ENCODE measurements at regions not wholly inside any gene's neighbourhood (a gene's known extent, or its start where the extent isn't known, plus 50 kb on each side); places are given as distances from the start of the nearest gene placed in this dataset.

DNA sequence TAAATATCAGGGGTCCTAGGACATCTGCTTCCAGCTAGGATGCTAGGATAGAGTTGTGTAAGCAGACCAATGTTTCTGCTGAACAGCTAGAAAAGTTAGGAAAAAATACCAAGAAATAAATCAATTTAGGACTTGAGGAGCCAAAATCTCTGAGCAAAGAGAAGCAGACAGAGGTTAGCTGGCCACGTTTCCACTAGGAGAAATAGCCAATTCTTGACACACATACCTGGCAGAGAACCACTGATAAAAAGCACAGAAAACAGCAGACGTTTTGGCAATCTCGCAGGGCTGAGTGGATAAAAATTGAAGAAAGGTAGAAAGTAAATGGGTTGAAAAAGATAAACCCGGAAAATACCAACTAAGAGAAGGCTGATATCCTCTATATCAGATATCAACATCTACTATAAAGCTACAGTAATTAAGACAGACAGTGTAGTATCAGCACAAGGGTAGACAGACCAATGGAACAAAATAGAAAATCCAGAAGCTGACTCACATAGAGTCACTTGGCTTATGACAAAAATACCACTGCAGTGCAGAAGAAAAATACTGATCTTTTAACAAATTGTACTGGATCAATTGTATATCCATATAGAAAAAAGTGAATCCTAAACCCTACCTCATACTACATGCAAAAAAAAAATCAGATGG is 306.1 kb upstream of the KLHL29 start:
- DNase-seq, result no peak

DNA sequence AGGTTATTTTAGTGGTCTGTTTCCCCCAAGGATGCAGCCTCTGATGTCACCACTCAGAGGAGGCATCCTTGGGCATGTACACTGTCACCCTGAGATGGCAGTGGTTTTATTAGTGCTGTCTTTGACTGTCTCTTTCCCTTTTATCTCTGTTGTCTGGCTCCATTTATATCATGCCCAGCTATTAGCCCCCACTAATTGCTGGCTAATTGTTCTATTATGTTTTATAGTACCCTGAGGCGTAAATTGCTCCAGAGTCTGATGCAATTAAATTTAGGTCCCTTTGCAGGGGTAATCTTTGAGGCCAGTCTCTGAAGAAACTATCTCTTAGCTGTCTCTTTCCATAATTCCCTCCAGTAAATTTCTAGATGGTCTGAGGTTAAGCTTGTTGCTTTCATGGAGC is 301.0 kb upstream of the KLHL29 start:
- no peak for DNase-seq

DNA sequence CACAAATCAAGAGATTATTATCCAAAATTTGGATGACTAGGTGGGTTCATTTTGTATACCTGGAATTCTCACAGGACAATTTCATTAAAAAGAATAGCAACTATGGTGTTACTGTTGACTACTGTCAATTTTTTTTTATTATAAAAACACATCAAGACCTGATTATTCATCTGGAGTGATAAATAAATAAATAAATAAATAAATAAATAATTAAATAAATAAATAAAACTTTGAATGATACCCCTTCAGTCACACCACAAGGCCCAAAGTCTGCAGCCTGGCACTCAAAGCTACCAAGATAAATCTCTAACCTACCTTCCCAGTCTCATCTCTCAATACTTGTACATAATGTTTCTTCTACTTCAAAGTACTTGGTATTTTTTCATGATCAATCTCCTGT is 294.0 kb upstream of the KLHL29 start:
- no peak for DNase-seq

DNA sequence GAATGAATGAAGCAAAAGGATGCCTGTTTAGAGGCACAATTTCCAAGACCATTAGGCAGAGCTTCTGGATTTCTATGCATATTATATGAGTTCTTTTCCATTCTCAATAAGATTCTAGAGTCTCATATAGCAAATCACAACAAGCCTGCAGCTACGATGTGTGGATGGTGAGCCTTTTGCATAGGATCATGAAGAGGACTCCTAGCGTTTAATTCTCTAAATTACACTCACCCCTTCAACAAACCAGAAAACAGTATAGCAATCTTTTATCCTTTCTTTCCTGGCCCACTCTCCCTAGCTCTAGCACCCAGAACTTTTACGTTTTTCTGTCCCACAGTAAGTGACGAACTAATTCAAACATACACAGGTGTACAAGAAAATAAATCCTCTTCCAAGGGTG is 293.1 kb upstream of the KLHL29 start:
- DNase-seq, result no peak

DNA sequence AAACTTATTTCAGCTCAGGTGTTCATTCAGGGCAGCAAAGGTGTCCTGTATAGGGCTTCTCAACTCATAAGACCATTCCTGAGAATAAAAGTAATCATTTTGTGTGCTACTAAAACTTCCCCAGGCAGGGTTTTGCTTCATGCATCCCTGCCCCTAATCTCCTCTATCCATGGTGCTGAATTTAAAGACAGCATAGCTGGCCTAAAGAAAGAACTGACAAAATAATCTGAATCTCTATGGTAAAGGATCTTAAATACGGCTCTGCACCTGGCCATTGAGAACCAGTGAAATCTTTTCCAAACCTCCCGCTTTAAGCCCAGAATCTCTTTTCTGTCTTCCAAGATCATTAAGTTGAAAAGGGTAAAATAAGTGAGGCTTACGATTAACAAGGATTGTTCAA is 292.1 kb upstream of the KLHL29 start:
- no peak for DNase-seq

DNA sequence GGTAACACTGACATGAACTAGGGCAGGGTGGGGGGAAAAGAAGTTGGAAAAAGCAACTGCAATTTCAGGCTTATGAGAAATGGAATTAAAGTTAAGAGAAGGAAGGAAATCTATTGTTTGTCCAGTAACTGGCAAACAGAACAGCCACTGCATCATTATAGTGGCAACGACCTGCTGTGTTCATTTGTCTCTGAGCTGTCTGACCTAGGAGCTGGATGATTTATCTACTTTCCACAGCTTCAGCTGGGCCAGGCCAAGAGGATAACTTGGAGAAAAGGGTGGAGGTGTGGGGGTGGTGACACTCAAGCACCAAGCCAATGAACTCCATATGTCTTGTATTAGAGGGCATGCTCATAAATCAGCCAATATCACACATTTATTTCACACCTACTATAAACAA is 291.5 kb upstream of the KLHL29 start:
- no peak for DNase-seq

DNA sequence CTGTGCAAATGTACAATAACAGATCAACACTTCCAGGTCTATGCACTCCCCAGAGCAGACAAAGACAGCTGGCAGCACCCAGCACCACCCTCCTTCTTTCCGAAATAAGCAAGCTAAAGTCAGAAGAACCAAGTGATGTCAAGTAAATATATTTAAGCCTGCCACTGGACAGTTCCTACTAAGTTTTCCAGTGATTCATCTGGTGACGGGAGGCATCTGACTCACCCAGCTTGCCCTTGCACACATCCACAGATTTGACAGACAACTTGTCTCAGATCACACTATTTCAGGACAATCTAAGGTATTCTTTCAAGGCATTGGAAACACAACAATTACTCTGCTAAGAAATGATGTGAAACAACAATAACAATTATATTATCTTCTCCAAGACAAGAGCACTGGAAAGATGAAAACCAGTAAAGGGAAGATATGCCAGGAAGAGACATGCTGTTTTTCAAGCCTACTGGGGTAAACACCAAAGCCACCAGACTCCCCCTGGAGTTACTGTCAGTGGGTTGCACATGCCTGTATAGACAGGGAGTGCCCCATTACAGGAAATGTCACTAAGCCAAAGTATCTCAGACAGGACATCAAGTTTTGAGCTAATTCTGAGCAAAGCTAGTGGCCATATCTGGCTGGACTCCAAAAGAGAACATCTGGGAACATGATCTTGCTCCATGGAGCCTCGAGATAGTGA is 287.9 kb upstream of the KLHL29 start:
- no peak for DNase-seq

DNA sequence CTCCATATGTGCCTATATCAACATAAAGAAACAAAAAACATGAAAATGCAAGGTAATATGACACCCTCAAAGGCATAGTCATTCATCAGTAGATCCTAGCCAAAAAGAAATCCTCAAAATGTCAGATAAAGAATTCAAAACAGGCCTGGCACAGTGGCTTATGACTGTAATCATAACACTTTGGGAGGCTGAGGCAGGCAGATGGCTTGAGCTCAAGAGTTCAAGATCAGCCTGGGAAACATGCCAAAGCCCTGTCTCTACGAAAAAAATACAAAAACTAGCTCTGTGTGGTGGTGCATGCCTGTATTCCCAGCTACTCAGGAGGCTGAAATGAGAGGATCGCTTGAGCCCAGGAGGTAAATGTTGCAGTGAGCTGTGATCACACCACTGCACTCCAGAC is 284.6 kb upstream of the KLHL29 start:
- DNase-seq, result peak; percentile 57

DNA sequence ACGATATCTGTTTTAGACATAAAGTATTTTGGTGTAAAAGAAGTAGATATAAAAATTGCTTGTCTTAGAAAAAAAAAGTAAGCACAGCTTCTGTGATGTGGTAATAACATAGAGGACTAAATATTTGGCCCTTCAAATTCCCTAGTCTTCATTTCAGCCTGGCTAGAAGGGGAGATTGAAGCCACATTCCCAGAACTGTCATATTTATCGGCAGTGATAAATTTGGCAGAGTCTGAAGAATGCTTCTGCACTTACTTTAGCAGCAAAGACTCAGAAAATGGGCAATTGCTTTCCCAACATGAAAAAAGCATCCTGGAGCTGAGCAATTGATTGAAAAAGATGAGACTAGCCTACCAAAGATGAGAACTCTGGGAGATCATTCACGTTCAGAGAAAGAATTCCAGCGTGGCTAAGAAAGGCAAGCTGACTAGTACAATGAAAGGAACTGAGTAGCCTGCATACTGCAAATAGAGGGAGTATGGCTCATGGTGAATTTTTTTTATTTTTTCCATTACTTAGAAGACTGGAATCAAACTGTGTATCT is 278.7 kb upstream of the KLHL29 start:
- DNase-seq, result no peak

DNA sequence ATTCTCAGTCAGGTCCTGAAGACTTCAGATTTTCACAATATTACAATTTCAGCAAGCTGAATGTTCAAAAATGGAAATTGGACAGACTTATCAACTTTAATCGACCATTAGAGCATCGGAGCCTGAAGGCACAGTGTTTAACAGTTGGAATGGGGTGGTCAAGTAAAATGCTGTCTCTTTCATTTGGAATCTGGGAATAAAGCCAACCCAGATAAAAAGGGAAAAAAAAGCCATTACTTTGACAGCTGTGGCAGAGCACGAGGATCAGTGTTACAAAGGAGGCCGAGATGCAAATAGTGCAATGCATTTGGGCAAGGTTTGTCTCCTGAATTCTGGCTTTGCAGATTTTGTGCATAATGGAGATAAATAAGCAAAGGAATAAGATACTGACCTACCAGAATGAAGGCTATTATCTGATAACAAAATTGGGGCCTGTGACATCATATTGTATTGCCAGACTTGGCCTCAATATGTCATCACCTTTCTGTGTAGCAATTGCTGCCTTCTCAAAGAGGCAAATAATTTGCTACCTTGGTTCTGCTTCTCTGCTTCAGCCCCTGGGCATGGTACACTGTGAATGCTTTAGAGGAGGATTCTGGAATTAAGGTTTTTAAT is 277.5 kb upstream of the KLHL29 start:
- no peak for DNase-seq

DNA sequence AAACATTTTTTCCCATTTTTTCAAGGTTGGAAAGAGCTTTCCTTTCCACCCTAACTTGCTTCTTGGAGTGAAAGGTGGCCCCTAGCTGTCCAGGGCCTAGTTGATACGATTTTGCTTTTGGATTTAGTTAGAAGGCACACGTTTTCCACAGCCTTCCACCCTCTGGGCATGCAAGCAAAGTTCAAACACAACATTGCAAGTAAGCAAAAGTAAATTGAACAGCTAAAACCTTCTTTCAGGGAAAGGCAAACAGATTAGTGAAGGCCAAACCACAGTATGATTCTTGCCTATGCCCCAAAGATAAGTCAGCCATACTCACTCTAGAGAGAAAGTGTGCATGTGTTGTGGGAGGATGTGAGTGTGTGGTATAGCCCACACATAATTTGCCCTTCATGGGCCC is 273.7 kb upstream of the KLHL29 start:
- DNase-seq, result no peak

DNA sequence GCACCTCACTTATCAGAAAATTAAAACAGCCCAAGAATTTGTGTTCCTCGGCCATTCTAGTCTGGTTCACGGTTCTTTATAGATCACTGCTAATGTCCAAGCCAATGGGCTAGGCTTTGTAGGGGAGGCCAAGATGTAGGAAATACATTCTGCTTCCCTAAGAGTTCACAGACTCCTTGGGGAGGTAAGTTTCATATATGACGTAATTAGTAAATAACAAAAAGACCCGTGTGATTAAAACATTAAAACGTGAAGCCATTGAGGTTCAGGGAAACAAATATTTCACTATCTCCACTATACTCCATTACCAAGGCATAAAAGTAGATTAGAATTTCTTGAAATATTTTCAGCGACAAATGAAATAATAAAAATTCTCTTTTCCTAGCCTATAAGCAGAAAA is 272.5 kb upstream of the KLHL29 start:
- DNase-seq, result no peak

DNA sequence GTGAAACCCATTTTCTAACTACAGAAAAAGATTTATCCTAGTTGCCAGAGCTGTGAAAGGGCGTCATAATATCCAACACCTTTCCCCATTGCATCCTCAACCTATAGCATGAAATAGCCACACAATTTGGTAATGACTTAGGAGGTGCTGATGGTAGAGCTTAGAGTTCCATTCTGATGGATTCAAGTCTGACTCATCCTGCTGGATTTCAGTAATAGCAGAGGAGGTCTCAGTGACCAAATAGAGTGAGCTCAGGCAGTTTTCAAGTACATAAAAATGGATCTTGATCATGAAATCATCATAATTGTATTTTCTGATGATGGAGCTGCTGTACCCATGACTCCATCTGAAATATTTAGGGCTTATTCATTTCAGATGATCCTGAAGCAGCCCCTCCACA is 270.7 kb upstream of the KLHL29 start:
- no peak for DNase-seq

DNA sequence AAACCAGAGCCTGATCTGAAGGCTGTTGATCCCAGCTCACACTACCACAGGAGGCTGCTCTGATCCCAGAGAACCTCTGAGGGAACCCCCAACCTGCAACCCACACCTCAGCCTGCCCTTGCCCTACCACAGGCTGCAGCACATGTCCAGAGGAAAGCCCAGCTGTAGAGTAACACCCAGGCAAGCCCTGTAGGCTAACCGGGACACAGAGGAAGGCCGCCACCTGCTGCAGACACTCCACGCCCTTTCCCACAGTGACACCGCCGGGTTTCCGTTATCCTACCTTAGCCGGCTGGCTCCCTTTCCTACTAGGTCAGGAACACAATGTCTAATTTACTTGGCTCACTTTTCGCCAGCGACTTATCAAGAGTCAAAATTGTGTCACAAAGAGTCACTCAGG is 266.7 kb upstream of the KLHL29 start:
- no peak for DNase-seq

DNA sequence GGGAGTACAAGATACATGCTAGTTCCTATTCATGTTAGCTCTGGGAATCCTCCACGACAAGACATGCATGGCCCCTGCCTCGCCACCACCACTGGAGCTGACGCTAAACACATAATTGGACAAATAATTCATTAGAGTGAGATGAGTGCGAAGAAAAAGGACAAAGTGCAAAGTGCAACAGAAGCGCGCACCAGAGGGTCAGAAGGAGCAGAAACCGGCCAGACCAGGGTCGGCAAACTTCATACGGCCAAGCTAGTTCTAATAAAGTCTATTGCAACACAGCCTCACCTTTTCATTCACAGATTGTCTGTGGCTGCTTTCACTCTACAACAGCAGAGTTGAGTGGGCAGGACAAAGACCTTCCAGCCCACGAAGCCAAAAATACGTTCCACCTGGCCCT is 266.1 kb upstream of the KLHL29 start:
- DNase-seq, result no peak

DNA sequence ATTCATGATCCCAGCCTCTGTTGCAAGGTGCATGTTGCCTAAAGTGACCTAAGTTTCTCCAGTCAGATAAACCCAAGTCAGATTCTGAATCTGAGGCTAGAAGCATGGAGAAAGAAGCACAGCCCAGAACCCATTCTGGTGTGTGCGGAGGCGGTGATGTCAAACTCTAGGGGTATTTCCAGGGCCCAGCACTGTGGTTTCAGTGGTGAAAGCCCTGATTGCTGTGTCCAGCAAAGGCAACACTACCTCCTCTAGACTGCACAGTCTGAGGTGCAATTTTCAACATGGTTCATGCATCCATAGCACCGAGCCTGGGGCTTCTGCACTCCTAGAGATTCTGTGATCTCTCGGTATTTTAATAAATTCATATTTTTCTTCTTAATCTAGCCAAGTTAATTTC is 264.8 kb upstream of the KLHL29 start:
- DNase-seq, result no peak

DNA sequence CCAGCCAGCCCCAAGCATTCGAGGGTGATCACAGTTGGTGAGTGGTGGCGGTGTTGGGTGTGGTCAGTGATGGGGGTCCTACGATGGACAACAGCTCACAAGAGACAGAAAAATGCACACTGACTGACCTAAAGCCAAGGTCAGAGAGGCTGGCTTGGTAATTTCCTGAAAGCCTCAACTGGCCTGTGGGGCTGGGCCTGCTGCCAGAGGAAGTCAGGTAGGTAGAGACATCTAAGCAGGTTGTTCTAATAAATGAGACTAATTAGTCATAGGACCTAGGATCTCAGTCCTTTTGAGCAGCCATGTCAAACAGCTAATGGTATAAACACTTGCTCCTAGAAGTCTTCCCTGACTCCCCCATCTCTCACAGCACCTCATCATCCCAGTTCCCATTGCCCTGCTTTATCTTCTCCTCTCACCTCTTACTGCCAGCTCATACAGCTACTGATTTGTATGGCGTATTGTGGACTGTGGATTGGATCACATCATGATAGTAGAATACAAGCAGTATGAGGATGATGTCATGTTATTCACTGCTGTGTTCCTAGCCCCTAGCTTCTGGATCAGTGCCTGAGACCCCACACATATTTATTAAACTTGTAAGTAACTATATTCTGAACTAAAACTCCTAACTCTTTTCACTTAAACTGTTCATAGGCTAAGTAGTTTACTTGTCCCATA is 262.9 kb upstream of the KLHL29 start:
- no peak for DNase-seq

DNA sequence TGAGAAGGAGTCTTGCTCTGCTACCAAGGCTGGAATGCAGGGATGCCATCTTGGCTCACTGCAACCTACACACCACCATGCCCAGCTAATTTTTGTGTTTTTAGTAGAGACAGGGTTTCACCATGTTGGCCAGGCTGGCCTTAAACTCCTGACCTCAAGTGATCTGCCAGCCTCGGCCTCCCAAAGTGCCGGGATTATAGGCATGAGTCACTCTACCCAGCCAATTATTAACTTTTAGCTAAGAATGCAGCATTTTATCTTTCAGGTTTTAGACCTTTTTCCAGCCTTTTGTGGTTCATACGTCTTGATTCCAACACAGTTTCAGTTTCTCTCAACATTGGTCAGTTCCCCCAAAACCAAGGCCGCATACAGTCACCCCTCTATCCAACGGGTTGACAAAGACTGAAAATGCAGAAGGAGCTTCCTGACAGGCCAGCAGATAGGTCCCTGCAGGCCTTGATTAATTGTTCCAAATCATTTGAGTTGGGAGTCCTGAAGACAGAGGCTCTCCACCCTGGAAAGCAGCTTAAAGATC is 262.2 kb upstream of the KLHL29 start:
- no peak for DNase-seq

DNA sequence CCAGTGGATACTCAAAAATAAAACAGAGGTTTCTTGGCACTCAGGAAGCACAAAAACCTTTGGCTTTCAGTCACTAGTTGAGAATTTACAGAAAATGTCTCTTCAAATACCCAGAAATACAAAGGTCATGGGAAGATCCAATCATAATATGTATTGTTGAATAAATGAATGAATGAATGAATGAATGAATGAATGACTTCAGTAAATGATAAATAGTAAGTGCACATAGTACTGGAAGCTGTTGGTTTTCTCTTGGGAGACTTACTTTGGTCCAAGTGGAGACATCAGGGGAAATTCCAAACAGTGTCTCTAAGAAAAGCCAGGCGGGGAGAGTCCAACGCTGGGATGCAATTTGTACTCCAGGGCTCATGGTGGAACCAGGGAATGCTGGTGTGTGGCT is 261.3 kb upstream of the KLHL29 start:
- no peak for DNase-seq

DNA sequence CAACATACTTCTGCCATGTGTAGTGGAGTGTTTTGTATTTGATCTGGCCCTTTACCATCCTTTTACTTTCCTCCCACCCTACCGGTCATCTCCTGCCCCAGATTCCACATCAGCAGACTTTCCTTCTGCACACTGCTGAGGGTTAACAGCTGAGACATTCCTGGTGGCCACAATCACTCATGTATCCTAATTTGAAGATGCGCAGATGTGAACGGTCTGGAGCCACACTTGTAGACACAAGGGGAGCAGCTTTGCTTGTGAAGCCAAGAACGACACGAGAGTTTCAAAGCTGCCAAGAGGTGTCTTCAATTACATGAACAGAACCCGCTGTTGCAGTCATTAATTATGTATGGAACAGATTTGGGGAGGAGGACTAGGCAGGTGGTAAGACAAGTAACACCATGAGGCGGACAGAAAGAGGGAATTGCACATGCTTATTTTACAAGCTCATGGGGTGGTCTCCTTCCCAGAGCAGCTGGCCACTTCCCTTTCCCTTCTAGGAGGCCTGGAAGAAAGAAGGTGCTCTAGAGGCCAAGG is 260.7 kb upstream of the KLHL29 start:
- DNase-seq, result peak; percentile 44

DNA sequence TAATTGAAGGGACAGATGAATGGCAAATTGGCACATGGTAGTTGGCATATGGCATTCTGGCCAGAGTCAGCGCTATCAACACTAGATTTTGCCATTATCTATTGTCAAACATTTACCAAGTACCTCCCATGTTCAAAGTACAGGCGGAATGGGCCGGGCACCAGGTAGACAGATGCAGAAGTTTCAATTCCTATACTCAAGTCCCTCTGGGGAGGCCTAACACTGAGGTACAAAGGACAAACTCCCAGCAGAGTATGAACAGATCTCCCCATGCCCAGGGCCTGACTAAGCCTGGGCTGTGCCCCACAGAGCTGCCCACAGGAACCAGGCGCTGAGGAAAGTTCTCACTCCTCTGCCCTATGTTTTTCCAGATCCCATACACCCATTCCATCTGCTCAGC is 257.5 kb upstream of the KLHL29 start:
- DNase-seq, result no peak

DNA sequence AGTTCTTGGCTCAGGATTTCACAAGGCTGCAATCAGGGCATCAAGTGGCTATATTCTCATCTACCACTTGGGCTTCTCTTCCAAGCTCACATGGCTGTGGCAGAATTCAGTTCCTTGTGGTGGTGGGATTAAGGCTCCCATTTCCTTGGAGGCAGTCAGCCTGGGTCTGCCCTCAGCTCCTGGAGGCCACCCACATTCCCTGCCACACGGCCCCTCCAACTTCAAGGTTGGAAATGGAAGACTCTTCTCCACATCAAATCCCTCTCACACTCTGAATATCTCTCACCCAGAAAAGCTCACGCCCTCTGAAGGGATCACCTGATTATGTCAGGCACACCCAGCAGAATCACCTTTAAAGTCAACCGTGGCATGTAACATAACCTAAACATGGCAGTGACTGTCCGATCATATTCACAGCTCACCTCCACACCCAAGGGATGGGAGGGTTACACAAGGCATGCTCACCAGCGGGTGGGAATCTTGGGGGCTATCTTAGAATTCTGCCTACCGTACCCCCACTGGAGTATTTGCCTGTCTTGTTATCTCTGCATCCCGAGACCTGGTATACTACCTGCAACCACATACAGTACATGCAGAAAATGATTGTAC is 256.2 kb upstream of the KLHL29 start:
- no peak for DNase-seq

DNA sequence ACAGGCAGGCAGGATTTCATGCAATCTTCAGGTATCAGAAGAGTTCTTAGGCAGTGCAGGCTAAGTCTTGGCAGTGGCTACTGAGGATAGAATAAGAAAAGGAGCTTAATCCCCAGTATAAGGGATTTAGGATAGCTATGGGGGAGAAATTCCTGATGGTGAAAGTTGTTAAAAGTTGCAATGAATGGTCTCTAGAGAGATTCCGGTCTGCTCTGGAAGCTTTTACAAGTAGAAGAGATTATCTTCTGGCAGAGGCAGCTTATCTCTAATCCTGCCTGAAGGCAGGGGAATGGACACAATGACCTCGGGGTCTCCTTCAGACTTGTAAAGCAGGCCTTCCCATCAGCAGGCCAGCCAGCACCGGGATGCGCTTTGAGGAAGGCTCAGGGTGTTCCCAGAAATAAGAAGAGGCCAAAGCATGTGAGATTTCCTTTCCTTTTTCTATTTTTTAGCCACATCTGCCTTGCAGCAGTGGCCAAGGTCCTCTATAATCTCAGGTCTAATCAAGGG is 253.9 kb upstream of the KLHL29 start:
- DNase-seq, result no peak

All from DMS 273 treated with DMSO at 0.1 percent for 48 hours (cell line).